Activated CD4-positive, alpha-beta T cell treated with anti-CD3 and anti-CD28 coated beads for 24 hours (primary cell): ENCODE measurements at regions not wholly inside any gene's neighbourhood (a gene's known extent, or its start where the extent isn't known, plus 50 kb on each side); places are given as distances from the start of the nearest gene placed in this dataset.
"Not testable (repeated sequence)": the region's sequence is repeated elsewhere in the genome, so short reads cannot be mapped to it uniquely, and the experiment has no call there.

Source experiments
- DNase-seq, 2 donors: peaks; one replicate each; pipeline ENCODE4 v3.0.0-alpha.2; 2020; ENCODE audit warnings: low read depth in 2 of 2

DNA sequence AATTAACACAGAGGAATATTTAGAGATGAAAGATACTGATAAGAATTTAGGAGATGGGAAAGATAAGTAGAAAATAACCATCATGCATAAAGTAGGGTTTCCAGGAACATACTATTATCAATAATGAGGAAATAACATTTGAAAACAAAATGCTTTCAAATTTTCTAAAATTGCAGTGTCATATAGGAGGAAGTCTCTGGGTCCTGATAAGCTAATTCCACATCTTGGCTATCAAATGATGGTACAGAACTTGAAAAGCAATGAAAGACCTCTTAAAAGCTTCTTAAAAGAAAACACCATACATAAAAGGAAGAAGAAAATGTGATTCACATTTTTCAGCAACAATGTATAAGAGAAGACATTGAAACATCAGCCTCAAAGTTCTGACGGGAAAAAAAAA, 1024.8 kb downstream of the TSN start:
- DNase-seq, result no peak

DNA sequence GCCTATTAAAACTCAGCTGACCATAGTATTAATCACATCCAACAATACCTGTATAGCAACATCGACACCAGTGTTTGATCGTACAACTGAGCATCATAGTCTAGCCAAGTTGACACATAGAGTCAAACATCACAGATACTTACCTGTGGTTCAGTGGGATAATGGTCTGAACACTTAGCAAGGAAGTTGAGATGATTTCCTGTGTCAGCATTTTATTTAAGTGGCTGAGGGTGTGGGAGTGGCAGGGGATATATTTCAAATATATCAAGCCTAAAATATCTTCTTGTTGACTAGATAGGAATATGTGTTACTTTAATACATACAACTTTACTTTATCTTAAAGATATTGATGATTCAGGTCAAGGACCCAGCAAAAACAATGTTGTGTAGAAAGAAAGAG, 1038.6 kb downstream of the TSN start:
- DNase-seq, result no peak

DNA sequence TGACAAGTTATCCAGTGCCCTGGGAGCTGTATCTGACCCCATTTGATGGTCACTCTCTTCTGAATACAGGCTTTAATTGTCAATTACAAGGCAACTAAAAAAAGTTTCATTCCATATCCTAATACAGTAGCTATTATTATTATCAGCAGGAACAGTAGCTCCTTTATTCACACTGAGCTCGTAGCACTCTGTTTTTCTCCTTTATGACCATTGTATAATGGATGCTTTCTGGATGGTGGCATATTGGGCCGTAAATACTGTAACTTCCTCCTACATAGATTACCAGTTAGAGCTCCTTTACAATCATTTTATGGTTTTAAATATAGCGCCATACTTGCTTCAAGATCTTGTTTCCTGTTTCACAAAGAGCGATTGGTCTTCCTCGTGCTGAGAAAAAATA, 1040.3 kb downstream of the TSN start:
- DNase-seq, result no peak

- no peak for DNase-seq
Observed at GRCh38 chr2:122799391-122799790, 1043.9 kb downstream of the TSN start.

DNA sequence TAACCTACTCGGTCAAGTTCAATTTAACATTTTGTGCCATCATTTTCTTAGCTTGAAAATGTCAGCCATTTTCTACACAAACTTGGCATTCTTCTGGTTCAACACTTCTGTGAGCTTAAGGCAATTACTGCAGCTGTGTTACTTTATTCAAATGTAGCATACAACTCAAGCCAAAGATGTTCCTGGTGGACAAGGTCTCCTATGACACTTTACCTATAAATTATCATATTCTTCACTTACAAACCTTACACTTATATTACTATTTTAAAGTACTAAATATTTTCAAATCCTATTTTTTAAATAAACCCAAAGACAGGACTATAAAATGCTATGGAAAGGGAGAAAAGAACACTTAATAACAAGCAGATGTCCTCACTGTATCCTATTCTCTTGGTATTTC, 1045.3 kb downstream of the TSN start:
- DNase-seq, result no peak

- DNase-seq, result no peak
Observed at GRCh38 chr2:122804494-122804893, 1049.0 kb downstream of the TSN start.

DNA sequence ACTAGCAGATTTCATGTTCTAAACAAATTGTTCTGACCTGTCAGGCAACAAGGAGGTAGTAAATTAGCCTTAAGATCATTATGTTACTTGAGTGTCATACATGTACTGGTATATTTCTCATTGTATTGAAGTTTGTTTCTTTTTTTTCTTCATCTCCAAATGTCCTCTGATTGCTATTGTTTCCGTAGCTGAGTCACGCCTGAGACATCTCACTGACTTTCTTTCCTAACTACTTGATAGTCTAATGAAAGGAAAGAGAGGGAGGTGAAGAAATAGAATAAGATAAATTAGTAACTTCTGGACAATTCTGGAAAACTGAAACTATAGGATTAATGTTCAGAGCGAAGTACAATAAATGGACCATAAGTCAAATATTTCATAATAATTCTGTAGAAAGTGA, 1049.9 kb downstream of the TSN start:
- no peak for DNase-seq

DNA sequence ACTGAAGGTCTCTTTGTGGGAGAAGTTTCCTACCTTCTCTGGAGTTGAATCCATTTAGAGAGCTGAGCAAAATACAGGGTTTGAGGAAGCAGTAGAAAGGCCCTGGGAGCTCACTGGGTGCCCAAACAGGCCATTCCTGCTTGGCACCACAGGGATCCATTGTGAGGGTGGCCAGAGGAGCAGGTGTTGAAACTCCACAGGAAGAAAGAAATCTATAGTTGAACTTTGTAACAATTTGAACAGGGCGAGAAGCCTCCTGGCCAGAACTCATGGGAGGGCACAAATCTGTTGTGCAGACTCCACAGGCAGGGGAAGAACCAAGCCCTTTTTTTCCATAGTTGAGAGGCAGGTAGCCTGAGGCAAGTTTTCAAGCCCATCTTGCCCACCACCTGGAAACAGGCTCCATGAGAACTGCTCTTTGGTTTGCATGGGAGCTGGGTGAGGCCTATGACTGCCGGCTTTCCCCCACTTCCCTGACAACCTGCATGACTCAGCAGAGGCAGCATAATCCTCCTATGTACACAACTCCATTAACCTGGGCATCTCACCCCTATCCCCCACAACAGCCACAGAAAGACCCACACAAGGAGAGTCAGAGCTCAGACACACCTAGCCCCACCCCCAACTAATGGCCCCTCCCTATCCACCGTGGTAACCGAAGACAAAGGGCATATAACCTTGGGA, 1053.0 kb downstream of the TSN start:
- DNase-seq, result no peak

GRCh38 chr2:122812214-122812613, 1056.8 kb downstream of the TSN start:
- DNase-seq, result not testable (repeated sequence)

- DNase-seq, result no peak
Observed at GRCh38 chr2:122815120-122815519, 1059.7 kb downstream of the TSN start.

DNA sequence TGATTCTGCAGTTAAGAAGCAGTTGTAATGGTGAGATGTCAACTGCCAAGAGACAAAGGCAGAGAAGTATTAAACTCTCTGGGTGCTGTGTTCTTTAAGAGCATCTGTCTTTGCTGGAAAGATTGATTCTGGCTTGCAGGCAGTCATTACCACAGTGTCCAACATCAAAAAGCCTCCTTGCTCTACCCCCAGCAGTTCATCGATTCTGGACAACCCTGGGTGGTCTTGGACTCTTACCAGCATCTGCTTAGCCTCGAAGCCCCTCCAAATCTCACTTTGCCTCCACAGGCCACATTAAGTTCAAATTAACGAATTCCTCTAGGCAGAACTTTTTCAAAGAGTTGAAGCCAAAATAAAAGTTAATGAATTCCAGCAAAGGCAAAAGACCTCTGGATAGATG, 1061.4 kb downstream of the TSN start:
- no peak for DNase-seq

DNA sequence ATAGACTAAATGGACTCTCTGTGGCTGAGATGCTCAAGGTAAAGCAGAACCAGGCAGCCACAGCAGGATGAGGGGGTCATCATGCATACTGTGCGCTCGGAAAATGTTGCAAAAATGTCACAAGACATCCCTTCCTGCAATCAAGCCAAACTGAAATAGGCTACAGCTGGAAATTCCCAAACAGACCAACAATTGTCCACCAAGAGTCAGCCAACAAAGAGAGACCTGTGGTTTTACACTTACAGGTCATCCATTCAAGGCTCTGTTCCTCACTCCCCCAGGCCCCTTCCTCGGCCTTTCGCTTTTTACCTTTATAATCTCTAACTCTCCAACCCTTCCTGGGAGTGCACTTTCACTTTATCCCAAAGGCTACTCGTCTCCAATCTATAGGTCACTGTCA, 1066.9 kb downstream of the TSN start:
- DNase-seq, result no peak

- no peak for DNase-seq
Observed at GRCh38 chr2:122830157-122830556, 1074.7 kb downstream of the TSN start.

GRCh38 chr2:122831649-122832048, 1076.2 kb downstream of the TSN start:
- DNase-seq, result no peak

DNA sequence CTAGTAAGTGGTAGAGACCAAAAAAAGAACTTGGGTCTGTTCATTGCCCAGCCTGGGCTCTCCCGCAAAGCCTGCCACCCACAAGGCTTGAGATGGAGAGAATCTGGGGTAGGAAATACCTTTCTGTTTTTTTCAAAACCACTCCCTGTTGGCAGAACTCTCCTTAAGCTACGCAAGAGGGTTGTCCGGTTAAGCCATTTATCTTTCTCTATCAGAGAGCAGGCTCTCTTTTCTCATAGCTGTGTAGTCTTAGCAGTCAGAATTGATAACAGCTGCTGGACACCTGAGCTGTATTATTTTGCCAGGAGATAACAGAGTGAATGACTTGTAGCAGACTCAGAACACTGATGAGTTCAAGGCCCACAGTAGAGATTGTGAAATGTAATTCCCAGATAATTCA, 1088.1 kb downstream of the TSN start:
- DNase-seq, result no peak

DNA sequence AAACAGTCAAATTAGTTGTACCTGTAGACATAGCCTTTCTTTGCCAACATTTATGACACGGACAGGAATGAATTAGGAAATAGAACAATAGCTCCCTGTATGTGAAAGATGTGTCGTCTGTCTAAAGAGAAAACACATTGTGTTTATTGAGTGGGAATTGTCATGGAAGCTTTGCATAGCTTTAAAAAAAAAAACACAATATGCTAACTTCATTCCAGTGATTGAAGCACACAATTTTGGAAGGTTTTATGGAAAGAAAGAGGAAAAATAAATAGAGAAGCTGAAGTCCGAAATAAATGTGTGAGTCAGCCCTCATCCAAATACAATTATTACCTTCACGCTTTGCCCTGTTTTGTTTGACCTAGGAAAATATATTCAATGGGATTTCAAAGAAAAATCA, 1095.7 kb downstream of the TSN start:
- DNase-seq, result no peak

DNA sequence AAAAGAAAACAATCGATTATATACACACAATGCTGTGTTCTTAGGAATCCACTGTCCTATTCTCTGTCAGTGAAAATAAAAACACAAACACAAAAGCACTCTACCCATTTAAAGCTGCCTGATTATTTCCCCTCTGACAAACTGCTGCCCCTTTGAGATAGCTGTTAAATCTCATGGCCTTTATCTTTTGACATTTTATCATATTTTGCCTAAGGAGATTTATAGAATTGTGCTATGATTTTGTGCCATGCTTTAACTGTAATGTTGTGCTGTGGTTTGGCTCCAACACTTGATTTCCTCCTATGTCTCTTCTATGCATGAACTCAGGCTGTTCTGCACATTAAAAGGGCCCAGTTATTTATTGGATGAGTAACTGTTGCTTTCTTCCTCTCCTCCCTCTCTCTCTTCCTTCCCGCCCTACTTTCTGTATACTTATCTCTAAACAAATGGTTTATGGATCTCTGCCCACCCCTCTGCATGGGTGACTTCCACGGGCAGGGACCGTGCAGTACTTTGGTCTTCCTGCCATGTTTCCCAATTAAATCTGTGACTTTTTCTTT, 1096.6 kb downstream of the TSN start:
- DNase-seq, result no peak

DNA sequence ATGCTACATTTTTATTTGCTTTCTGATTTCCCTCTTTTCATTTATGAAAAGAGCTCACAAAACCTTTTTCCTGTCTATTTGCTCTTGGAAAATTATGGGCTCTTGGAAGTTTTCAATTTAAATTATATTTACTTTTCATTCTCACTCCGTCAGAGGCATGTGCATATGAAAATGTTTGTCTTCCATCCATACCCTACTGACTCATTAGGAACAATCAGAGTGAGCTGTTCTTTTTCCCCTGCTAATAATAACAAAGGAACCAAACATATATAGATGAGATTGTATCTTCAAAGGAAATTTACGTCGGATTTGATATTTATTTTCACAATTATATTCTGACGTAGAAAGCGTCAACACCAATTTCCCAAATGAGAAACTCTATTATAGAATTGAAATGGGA, 1101.2 kb downstream of the TSN start:
- no peak for DNase-seq

DNA sequence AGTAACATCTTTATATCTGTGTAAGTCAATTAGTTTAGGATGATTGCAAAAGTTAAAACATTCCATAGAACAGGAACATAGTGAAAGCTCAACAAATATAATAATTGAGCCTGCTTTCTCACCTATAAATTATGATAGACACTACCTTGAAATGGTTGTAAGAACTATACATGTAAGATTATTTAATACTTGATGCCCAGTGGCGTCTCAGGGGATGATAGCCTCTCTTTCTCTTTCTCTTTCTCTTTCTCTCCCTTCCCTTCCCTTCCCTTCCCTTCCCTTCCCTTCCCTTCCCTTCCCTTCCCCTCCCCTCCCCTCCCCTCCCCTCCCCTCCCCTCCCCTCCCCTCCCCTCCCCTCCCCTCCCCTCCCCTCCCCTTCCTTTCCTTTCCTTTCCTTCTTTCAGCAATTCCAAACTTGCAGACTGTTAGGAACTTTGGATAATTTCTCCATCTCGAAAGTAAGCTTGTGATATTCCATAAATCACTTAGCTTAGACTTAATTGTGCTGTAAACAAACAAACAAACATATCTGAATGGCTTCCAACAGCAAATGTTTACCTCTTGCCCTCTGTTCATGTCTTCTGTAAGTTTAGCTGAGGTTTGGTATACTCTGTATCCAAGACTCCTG, 1102.7 kb downstream of the TSN start:
- no peak for DNase-seq

GRCh38 chr2:122858813-122859212, 1103.4 kb downstream of the TSN start:
- no peak for DNase-seq

DNA sequence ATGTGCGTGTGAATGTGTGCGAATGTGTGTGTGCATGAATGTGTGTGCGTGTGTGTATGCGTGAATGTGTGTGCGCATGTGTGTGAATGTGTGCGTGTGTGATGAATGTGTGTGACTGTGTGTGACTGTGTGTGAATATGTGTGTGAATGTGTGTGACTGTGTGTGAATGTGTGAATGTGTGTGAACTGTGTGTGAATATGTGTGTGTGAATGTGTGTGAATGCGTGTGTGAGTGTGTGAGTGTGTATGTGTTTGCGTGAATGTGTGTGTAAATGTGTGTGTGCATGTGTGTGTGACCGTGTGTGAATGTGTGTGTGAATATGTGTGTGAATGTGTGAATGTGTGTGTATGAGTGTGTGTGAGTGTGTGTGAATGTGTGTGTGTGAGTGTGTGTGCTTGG, 1103.8 kb downstream of the TSN start:
- DNase-seq, result no peak

GRCh38 chr2:122863532-122863931, 1108.1 kb downstream of the TSN start:
- DNase-seq, result no peak

GRCh38 chr2:122864728-122865127, 1109.3 kb downstream of the TSN start:
- no peak for DNase-seq

DNA sequence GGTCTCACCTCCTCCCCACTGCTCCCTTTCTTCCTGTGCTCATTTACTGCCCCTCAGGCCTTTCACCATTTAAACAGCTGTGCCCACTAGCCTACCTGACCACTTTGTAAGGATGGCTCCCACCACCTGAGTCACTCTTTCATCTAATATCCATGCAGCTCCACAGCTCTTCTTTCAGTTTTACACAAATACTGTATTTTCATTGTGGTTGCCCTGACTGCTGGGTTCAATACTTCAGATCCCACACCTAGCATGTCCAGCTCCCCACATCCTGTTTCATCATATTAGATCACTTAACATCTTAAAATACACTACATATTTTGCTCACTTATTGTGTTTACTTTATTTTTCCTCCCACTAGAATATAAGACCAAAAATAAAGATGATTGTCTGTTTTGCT, 1110.6 kb downstream of the TSN start:
- DNase-seq, result no peak
